GM19438 (cell line): ENCODE measurements at regions not wholly inside any gene's neighbourhood (a gene's known extent, or its start where the extent isn't known, plus 50 kb on each side); places are given as distances from the start of the nearest gene placed in this dataset.

Experiments used
- ATAC-seq: cut with Tn5 transposase; IDR thresholded peaks from one replicate; pipeline ENCODE4 v1.9.1; 2021; ENCODE audit warnings: low read depth; ENCODE audit not compliant: unreplicated experiment

GRCh38 chr18:47758000-47758399 lies 172.5 kb downstream of the SMAD2 start:
- no peak for ATAC-seq

GRCh38 chr18:47756364-47757016 lies 174.0 kb downstream of the SMAD2 start:
- no peak for ATAC-seq

- ATAC-seq: no peak
Measured at GRCh38 chr18:47755102-47755456, 175.4 kb downstream of the SMAD2 start.

GRCh38 chr18:47754311-47755101 lies 176.0 kb downstream of the SMAD2 start:
- no peak for ATAC-seq

GRCh38 chr18:47752796-47753645 lies 177.4 kb downstream of the SMAD2 start:
- ATAC-seq: no peak

GRCh38 chr18:47750889-47751423 lies 179.5 kb downstream of the SMAD2 start:
- no peak for ATAC-seq

GRCh38 chr18:47749600-47749973 lies 180.9 kb downstream of the SMAD2 start:
- no peak for ATAC-seq

- peak; percentile 86 for ATAC-seq
Measured at GRCh38 chr18:47748847-47749599, 181.4 kb downstream of the SMAD2 start.

GRCh38 chr18:47748093-47748796 lies 182.2 kb downstream of the SMAD2 start:
- no peak for ATAC-seq

GRCh38 chr18:47747260-47747795 lies 183.1 kb downstream of the SMAD2 start:
- ATAC-seq: no peak

- ATAC-seq: no peak
Measured at GRCh38 chr18:47746615-47747014, 183.8 kb downstream of the SMAD2 start.

GRCh38 chr18:47745227-47745626 lies 185.2 kb downstream of the SMAD2 start:
- no peak for ATAC-seq

- ATAC-seq: no peak
Measured at GRCh38 chr18:47737956-47738355, 192.5 kb downstream of the SMAD2 start.

GRCh38 chr18:47737198-47737830 lies 193.1 kb downstream of the SMAD2 start:
- no peak for ATAC-seq

GRCh38 chr18:47736376-47737140 lies 193.9 kb downstream of the SMAD2 start:
- no peak for ATAC-seq

- ATAC-seq: no peak
Measured at GRCh38 chr18:47735041-47735702, 195.3 kb downstream of the SMAD2 start.

- no peak for ATAC-seq
Measured at GRCh38 chr18:47731276-47731675, 199.2 kb downstream of the SMAD2 start.

- no peak for ATAC-seq
Measured at GRCh38 chr18:47730795-47731194, 199.7 kb downstream of the SMAD2 start.
